Nephron (organoid): ENCODE measurements at regions not wholly inside any gene's neighbourhood (a gene's known extent, or its start where the extent isn't known, plus 50 kb on each side); places are given as distances from the start of the nearest gene placed in this dataset.

Experiments
- H3K27ac Mint-ChIP-seq, 3 experiments: 2 replicates each; pipeline ENCODE4 v1.8.0; 2020; ENCODE audit warnings: mixed read lengths in 3 of 3, mild to moderate bottlenecking in 2 of 3, moderate library complexity in 1 of 3
- H3K27me3 Mint-ChIP-seq: 2 replicates; pipeline ENCODE4 v1.8.0; 2021; ENCODE audit warnings: low read depth, mild to moderate bottlenecking, moderate library complexity, mixed read lengths
- H3K36me3 Mint-ChIP-seq: 2 replicates; pipeline ENCODE4 v1.8.0; 2020; ENCODE audit warnings: low read depth, mixed read lengths
- H3K4me1 Mint-ChIP-seq: 2 replicates; pipeline ENCODE4 v1.8.0; 2020; ENCODE audit warnings: mixed read lengths
- H3K4me3 Mint-ChIP-seq, 3 experiments: 2 replicates each; pipeline ENCODE4 v1.8.0; 2020; ENCODE audit warnings: mild to moderate bottlenecking in 3 of 3, mixed read lengths in 3 of 3, moderate library complexity in 2 of 3
- H3K9me3 Mint-ChIP-seq: 2 replicates; pipeline ENCODE4 v1.8.0; 2020; ENCODE audit warnings: mixed read lengths
- CTCF ChIP-seq, 3 experiments: fragments of 200-600 bp; sonication (generic); IDR thresholded peaks; one replicate each; pipeline ENCODE4 v1.5.0; 2021; ENCODE audit warnings: antibody characterized with exemption in 3 of 3; ENCODE audit not compliant: unreplicated experiment in 3 of 3

- no peaks in the 10 kb centered on the region for H3K4me1 Mint-ChIP-seq
- H3K36me3 Mint-ChIP-seq, result no peaks in the 10 kb centered on the region
- TF ChIP-seq CTCF (IDR thresholded peaks at IDR 0.05; ENCODE audit: unreplicated experiment in 3 of 3), result no peak
- peaks cover 5% of the 10 kb centered on the region for H3K9me3 Mint-ChIP-seq
- H3K4me3 Mint-ChIP-seq, result no peak overlapping the region
- no peaks in the 10 kb centered on the region for H3K27me3 Mint-ChIP-seq
- H3K27ac Mint-ChIP-seq, result no peak overlapping the region
Measured at GRCh38 chr13:88896466-88896865, 1225.3 kb downstream of the SLITRK5 start.

- Mint-ChIP-seq H3K27ac (peak overlapping the region in 1 of 3 experiments; percentile 44), H3K9me3 (peaks cover 11% of the 10 kb centered on the region), H3K36me3 (no peaks in the 10 kb centered on the region), H3K27me3 (no peaks in the 10 kb centered on the region), H3K4me3 (no peak overlapping the region), H3K4me1 (no peaks in the 10 kb centered on the region)
- TF ChIP-seq CTCF (IDR thresholded peaks at IDR 0.05; ENCODE audit: unreplicated experiment in 3 of 3), result no peak
Measured at GRCh38 chr13:88908961-88909441, 1237.8 kb downstream of the SLITRK5 start.

GRCh38 chr13:88919970-88920628 is 1248.9 kb downstream of the SLITRK5 start:
- no peak overlapping the region for H3K27ac Mint-ChIP-seq
- no peaks in the 10 kb centered on the region for H3K9me3 Mint-ChIP-seq
- no peaks in the 10 kb centered on the region for H3K36me3 Mint-ChIP-seq
- no peaks in the 10 kb centered on the region for H3K4me1 Mint-ChIP-seq
- no peak for TF ChIP-seq CTCF (IDR thresholded peaks at IDR 0.05; ENCODE audit: unreplicated experiment in 3 of 3)
- H3K4me3 Mint-ChIP-seq, result no peak overlapping the region
- H3K27me3 Mint-ChIP-seq, result no peaks in the 10 kb centered on the region

GRCh38 chr13:88925954-88926353 is 1254.8 kb downstream of the SLITRK5 start:
- TF ChIP-seq CTCF (IDR thresholded peaks at IDR 0.05; ENCODE audit: unreplicated experiment in 3 of 3), result no peak
- Mint-ChIP-seq H3K9me3 (no peaks in the 10 kb centered on the region), H3K27me3 (no peaks in the 10 kb centered on the region), H3K27ac (no peak overlapping the region), H3K4me1 (no peaks in the 10 kb centered on the region), H3K4me3 (no peak overlapping the region), H3K36me3 (no peaks in the 10 kb centered on the region)

- Mint-ChIP-seq H3K4me3 (no peak overlapping the region), H3K27ac (no peak overlapping the region), H3K27me3 (no peaks in the 10 kb centered on the region), H3K36me3 (no peaks in the 10 kb centered on the region), H3K9me3 (no peaks in the 10 kb centered on the region), H3K4me1 (no peaks in the 10 kb centered on the region)
- no peak for TF ChIP-seq CTCF (IDR thresholded peaks at IDR 0.05; ENCODE audit: unreplicated experiment in 3 of 3)
Measured at GRCh38 chr13:88926890-88927502, 1255.8 kb downstream of the SLITRK5 start.

GRCh38 chr13:88932950-88933349 is 1261.8 kb downstream of the SLITRK5 start:
- no peaks in the 10 kb centered on the region for H3K9me3 Mint-ChIP-seq
- H3K36me3 Mint-ChIP-seq, result no peaks in the 10 kb centered on the region
- no peak for TF ChIP-seq CTCF (IDR thresholded peaks at IDR 0.05; ENCODE audit: unreplicated experiment in 3 of 3)

More at GRCh38 chr13:88932950-88933349, 1261.8 kb downstream of the SLITRK5 start:
- Mint-ChIP-seq H3K27me3 (no peaks in the 10 kb centered on the region), H3K4me3 (no peak overlapping the region), H3K27ac (no peak overlapping the region), H3K4me1 (no peaks in the 10 kb centered on the region)
